ENCODE measurements at regions not wholly inside any gene's neighbourhood (a gene's known extent, or its start where the extent isn't known, plus 50 kb on each side); places are given as distances from the start of the nearest gene placed in this dataset.

GRCh38 chr12:115149685-115150378 lies 465.9 kb upstream of the TBX3 start:
- Histone ChIP-seq H3K4me3 (replicated peaks in 1 of 2; ENCODE audit: low read depth in 1 of 2, low read length in 2 of 2) (no peak overlapping the region), H3K4me1 (ENCODE audit: control insufficient read depth in 1 of 2, insufficient read depth in 2 of 2, low read length in 2 of 2) (no peaks in the 10 kb centered on the region), H3K4me2 (ENCODE audit: low read length) (no peak overlapping the region), H3K27ac (ENCODE audit: low read depth, low read length) (no peak overlapping the region), H4K20me1 (ENCODE audit: insufficient read depth) (no peaks in the 10 kb centered on the region), H2AFZ (ENCODE audit: low read depth, low read length, poor library complexity, severe bottlenecking) (no peak overlapping the region), H3K9ac (ENCODE audit: low read length) (no peak overlapping the region), H3K36me3 (ENCODE audit: control insufficient read depth in 1 of 2, insufficient read depth in 2 of 2, low read length in 2 of 2) (no peaks in the 10 kb centered on the region), H3K27me3 (ENCODE audit: insufficient read depth, low read length) (no peaks in the 10 kb centered on the region), H3K9me3 (ENCODE audit: control insufficient read depth in 1 of 2, insufficient read depth in 1 of 2, low read depth in 1 of 2, low read length in 2 of 2) (no peaks in the 10 kb centered on the region), H3K9me2 (ENCODE audit: insufficient read depth) (no peaks in the 10 kb centered on the region), H3K79me2 (ENCODE audit: insufficient read depth, low read length) (no peaks in the 10 kb centered on the region)
- POLR2A ChIA-PET: no interaction called here
- DNase-seq (ENCODE audit: low read depth, low spot score): no peak
- RAD21 ChIA-PET (ENCODE audit: low non-redundant PET in 1 of 2, low total read pairs in 2 of 2, uncharacterized antibody in 2 of 2, unreplicated experiment in 2 of 2): no interaction called here
- no peak for ATAC-seq
- CTCF ChIA-PET: no interaction called here
- TF ChIP-seq SIN3A (IDR thresholded peaks at IDR 0.05; ENCODE audit: low read depth) (no peak), EZH2 (IDR thresholded peaks at IDR 0.05) (no peak), FOSL1 (IDR thresholded peaks at IDR 0.05; ENCODE audit: low read depth) (no peak), CEBPB (IDR thresholded peaks at IDR 0.05; ENCODE audit: low read depth) (no peak), SRF (IDR thresholded peaks at IDR 0.05; ENCODE audit: low read depth) (no peak), ZNF274 (IDR thresholded peaks at IDR 0.05; ENCODE audit: low read depth, low read length) (no peak), JUND (IDR thresholded peaks at IDR 0.05) (no peak), CTCF (IDR thresholded peaks at IDR 0.05 in 2 of 3, conservative IDR thresholded peaks at IDR 0.05 in 1 of 3; ENCODE audit: borderline replicate concordance in 1 of 3, insufficient read depth in 1 of 3, low read depth in 2 of 3, low read length in 2 of 3) (no peak), SP1 (IDR thresholded peaks at IDR 0.05; ENCODE audit: low read depth) (no peak), REST (IDR thresholded peaks at IDR 0.05; ENCODE audit: low read depth) (no peak), RAD21 (IDR thresholded peaks at IDR 0.05; ENCODE audit: low read depth) (no peak), EGR1 (IDR thresholded peaks at IDR 0.05; ENCODE audit: low read depth) (no peak), ZFX (IDR thresholded peaks at IDR 0.05) (no peak), POLR2AphosphoS5 (IDR thresholded peaks at IDR 0.05; ENCODE audit: low read depth, low read length) (no peak), CBX3 (IDR thresholded peaks at IDR 0.05; ENCODE audit: low read depth) (no peak), EZH2phosphoT487 (IDR thresholded peaks at IDR 0.05; ENCODE audit: borderline replicate concordance) (no peak), YY1 (IDR thresholded peaks at IDR 0.05; ENCODE audit: extremely low read depth, insufficient replicate concordance, low read depth, low read length) (no peak)
- TF ChIP-seq, protein P1, sequence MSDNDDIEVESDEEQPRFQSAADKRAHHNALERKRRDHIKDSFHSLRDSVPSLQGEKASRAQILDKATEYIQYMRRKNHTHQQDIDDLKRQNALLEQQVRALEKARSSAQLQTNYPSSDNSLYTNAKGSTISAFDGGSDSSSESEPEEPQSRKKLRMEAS (IDR thresholded peaks at IDR 0.05): no peak
- intact Hi-C loops (cut with micrococcal nuclease): no loop called here
- BruUV-seq (replicated peaks): no TSS peak

Measured in HCT116 (cell line).